ENCODE measurements at regions not wholly inside any gene's neighbourhood (a gene's known extent, or its start where the extent isn't known, plus 50 kb on each side); places are given as distances from the start of the nearest gene placed in this dataset.

DNA sequence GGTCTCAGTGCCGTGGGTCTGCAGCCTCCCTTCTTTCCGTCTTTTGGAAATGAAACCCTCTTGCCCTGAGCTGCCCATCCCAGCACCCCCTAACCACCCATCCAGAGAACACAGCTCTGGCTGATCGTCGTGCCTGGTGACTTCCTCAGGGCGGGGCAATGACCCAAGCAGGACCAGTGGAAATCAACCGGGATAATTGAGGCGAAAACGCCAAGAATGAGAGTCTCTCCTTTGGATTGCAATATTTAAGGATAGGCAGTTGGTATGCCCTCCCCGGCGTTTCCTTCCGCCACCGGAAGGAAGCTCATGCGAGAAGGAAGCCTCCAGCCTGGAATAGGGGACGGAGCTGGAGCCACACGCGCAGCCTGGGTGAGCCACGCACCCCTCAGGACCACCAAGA lies 73.7 kb upstream of the PFKP start:
- TF ChIP-seq POLR2A (IDR thresholded peaks at IDR 0.05), result no peak
- TF ChIP-seq, protein P1, sequence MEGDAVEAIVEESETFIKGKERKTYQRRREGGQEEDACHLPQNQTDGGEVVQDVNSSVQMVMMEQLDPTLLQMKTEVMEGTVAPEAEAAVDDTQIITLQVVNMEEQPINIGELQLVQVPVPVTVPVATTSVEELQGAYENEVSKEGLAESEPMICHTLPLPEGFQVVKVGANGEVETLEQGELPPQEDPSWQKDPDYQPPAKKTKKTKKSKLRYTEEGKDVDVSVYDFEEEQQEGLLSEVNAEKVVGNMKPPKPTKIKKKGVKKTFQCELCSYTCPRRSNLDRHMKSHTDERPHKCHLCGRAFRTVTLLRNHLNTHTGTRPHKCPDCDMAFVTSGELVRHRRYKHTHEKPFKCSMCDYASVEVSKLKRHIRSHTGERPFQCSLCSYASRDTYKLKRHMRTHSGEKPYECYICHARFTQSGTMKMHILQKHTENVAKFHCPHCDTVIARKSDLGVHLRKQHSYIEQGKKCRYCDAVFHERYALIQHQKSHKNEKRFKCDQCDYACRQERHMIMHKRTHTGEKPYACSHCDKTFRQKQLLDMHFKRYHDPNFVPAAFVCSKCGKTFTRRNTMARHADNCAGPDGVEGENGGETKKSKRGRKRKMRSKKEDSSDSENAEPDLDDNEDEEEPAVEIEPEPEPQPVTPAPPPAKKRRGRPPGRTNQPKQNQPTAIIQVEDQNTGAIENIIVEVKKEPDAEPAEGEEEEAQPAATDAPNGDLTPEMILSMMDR (IDR thresholded peaks at IDR 0.05), result no peak
